GM10248 (cell line): ENCODE measurements at regions not wholly inside any gene's neighbourhood (a gene's known extent, or its start where the extent isn't known, plus 50 kb on each side); places are given as distances from the start of the nearest gene placed in this dataset.
"Not testable (repeated sequence)": the region's sequence is repeated elsewhere in the genome, so short reads cannot be mapped to it uniquely, and the experiment has no call there.

Source experiments
- CTCF ChIA-PET: fragments of 300-600 bp; sonication (Branson Sonifier 250); formaldehyde crosslinking; extraction: SDS; loops from one replicate; lab custom pipeline; 2021; ENCODE audit warnings: antibody characterized with exemption; lab: Yijun Ruan, JAX
- POLR2A ChIA-PET: fragments of 350-650 bp; sonication (Branson Sonifier 250); formaldehyde crosslinking; extraction: SDS; loops from one replicate; lab custom pipeline; 2020; ENCODE audit warnings: antibody characterized with exemption; lab: Yijun Ruan, JAX
- DNase-seq: peaks from one replicate; pipeline ENCODE4 v3.0.0; 2012; ENCODE audit errors: extremely low spot score
- CTCF ChIP-seq: IDR thresholded peaks from 2 replicates; pipeline ENCODE4 v1.5.1; 2012; ENCODE audit warnings: mild to moderate bottlenecking, low read depth; ENCODE audit errors: extremely low read depth, missing control alignments, control extremely low read depth

- DNase-seq: no peak
- ChIA-PET CTCF (no interaction called here), POLR2A (no interaction called here)
- TF ChIP-seq CTCF: no peak
Measured at GRCh38 chr3:87742250-87742649, 316.6 kb downstream of the CGGBP1 start.

GRCh38 chr3:87740894-87741293, 317.9 kb downstream of the CGGBP1 start:
- CTCF ChIA-PET, POLR2A ChIA-PET, DNase-seq: not testable (repeated sequence)

DNA sequence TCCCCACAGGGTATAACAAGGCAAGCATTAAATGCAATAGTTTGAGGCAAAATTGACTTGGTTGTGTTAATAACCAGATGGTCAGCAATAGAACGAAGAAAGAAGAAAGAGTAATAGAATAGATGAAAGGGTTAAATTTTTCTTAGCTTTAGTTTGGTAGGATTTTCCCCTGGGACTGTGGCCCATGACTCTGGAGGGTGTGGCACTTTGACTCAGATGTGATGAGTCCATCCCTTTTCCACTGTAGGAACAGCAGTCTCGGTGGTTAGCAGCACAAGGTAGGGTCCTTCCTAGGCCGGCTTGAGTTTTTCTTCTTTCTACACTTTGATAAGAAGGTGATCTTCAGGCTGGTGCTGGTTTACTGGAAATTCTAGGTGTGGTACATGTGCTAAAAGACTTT, 321.0 kb downstream of the CGGBP1 start:
- CTCF ChIA-PET, POLR2A ChIA-PET, DNase-seq: not testable (repeated sequence)

GRCh38 chr3:87733671-87734367, 325.0 kb downstream of the CGGBP1 start:
- no peak for DNase-seq
- TF ChIP-seq CTCF: no peak
- ChIA-PET CTCF (no interaction called here), POLR2A (no interaction called here)

DNA sequence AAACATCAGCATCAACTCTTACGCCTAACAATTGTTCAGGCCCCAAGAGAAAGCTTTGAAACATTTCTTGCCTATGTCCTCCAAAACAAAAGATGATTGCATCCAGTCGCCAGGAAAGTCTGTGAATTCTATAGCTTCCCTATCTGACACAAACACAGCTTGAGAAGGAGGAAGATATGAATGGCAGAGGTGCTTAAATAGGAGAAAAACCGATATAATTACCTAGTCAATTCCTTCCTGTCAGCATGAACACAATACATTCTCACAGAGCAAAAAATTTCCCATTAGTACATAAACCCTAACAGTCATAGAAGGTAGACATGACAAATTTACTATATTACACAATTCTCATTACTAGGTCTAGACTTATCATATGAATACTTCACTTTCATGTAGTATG, 326.5 kb downstream of the CGGBP1 start:
- TF ChIP-seq CTCF: no peak
- ChIA-PET POLR2A (no interaction called here), CTCF (no interaction called here)
- no peak for DNase-seq

DNA sequence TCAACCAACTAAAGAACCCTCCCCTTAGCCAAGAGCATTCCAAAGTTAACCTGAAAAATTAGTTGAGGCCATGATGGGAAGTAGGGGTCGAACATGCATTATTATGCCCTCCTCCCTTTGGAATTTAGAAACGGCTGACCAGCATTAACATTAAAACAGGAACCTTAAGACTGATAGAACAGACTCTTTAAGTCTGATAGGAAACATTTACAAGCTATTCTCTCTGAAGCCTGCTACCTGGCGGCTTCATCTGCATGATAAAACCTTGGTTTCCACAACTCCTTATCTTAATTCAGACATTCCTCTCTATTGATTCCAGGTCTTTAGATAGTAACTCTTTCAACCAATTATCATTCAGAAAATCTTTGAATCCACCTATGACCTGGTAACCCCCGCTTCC, 331.0 kb downstream of the CGGBP1 start:
- ChIA-PET POLR2A (no interaction called here), CTCF (interaction anchor here (0.9 kb wide), 1 partner anchor 16 kb away, joined by 3 read pairs; no protein-coding TSS in a partner anchor)
- TF ChIP-seq CTCF: no peak
- DNase-seq: no peak

DNA sequence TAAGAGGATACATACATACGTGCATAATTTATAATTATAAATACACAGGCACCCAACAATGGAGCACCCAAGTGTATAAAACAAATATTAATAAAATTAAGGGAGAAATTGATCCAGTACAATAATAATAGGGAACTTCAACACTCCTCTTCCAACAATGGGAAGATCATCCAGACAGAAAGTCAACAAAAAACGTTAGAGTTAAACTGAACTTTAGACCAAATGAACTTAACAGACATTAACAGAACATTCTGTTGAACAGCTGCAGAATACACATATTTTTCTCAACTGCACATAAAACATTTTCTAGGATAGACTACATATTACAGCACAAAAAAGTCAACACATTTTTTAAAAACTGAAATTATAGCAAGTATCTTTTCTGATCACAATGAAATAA, 339.7 kb downstream of the CGGBP1 start:
- TF ChIP-seq CTCF: no peak
- CTCF ChIA-PET: no interaction called here
- DNase-seq: no peak
- POLR2A ChIA-PET: no interaction called here

DNA sequence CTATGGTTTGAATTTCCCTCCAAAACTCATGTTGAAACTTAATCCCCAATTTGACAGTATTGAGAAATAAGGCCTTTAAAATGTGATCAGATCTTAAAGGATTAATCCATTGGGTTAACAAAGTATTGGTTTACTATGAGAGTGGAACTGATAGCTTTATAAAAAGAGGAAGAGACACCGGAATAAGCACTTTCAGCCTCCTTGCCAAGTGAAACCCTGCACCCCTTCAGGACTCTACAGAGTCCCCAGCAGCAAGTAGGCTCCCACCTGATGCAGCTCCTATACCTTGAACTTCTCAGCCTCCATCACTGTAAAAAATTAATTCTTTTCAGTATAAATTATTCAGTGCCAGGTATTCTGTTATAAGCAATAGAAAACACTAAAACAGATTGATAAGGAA, 348.3 kb downstream of the CGGBP1 start:
- ChIA-PET POLR2A (no interaction called here), CTCF (no interaction called here)
- DNase-seq: no peak
- no peak for TF ChIP-seq CTCF
